Gastrocnemius medialis (tissue), 4 donors: ENCODE measurements at regions not wholly inside any gene's neighbourhood (a gene's known extent, or its start where the extent isn't known, plus 50 kb on each side); places are given as distances from the start of the nearest gene placed in this dataset.

Experiments
- CTCF ChIP-seq, 5 experiments: fragments of 450-650 bp in 3 of 5; fragments of 200-600 bp in 2 of 5; sonication (generic) in 2 of 5; IDR thresholded peaks in 4 of 5; conservative IDR thresholded peaks in 1 of 5; 1 replicate in 4 of 5; 2 replicates in 1 of 5; pipeline ENCODE4 v1.5.1; 2016 to 2019; ENCODE audit warnings: antibody characterized with exemption in 5 of 5, mild to moderate bottlenecking in 3 of 5, moderate library complexity in 3 of 5
- POLR2A ChIP-seq, 2 donors: fragments of 450-650 bp; IDR thresholded peaks; one replicate each; pipeline ENCODE4 v1.6.1; 2017; ENCODE audit warnings: antibody characterized with exemption in 2 of 2, mild to moderate bottlenecking in 2 of 2, moderate library complexity in 2 of 2

GRCh38 chr16:7964744-7965143, 625.6 kb downstream of the TMEM114 start:
- TF ChIP-seq CTCF (IDR thresholded peaks at IDR 0.05 in 4 of 5, conservative IDR thresholded peaks at IDR 0.05 in 1 of 5) (no peak), POLR2A (IDR thresholded peaks at IDR 0.05) (no peak)
